ENCODE measurements at regions not wholly inside any gene's neighbourhood (a gene's known extent, or its start where the extent isn't known, plus 50 kb on each side); places are given as distances from the start of the nearest gene placed in this dataset.

GRCh38 chr17:53390575-53390974 is 432.2 kb upstream of the KIF2B start:
- DNase-seq, result no peak
- H3K4me2 ChIP-seq (ENCODE audit: low read length, poor library complexity, severe bottlenecking), result no peak overlapping the region
- H3K9ac ChIP-seq (ENCODE audit: low read length), result no peak overlapping the region
- no peak overlapping the region for H3K23ac ChIP-seq (ENCODE audit: low read length in 2 of 2)
- H3K9me3 ChIP-seq (ENCODE audit: control insufficient read depth, low read length), result peaks cover 4% of the 10 kb centered on the region
- no peak overlapping the region for H2BK12ac ChIP-seq (ENCODE audit: low read length in 2 of 2)
- H2AK5ac ChIP-seq (ENCODE audit: low read length, severe bottlenecking), result no peak overlapping the region
- H3K14ac ChIP-seq (ENCODE audit: low read length in 2 of 2), result no peak overlapping the region
- no peak overlapping the region for H3K4ac ChIP-seq (ENCODE audit: low read depth in 1 of 2, low read length in 2 of 2)
- H3K4me3 ChIP-seq (ENCODE audit: insufficient read depth in 1 of 2, low read depth in 1 of 2, low read length in 2 of 2), result no peak overlapping the region
- no peaks in the 10 kb centered on the region for H3K4me1 ChIP-seq (ENCODE audit: control insufficient read depth, insufficient read depth, low read depth, low read length)
- no peak overlapping the region for H4K91ac ChIP-seq (ENCODE audit: low read length)
- H2BK120ac ChIP-seq (ENCODE audit: low read depth, low read length), result no peak overlapping the region
- H3K36me3 ChIP-seq (ENCODE audit: control insufficient read depth in 1 of 2, insufficient read depth in 2 of 2, low read depth in 1 of 2, low read length in 2 of 2), result no peaks in the 10 kb centered on the region
- no peak overlapping the region for H2BK15ac ChIP-seq (ENCODE audit: low read depth, poor library complexity, severe bottlenecking)
- 10% methylated on average over 1 of the region's 2 CpGs for WGBS
- H4K8ac ChIP-seq (ENCODE audit: low read length), result no peak overlapping the region
- no peak overlapping the region for H2BK5ac ChIP-seq (ENCODE audit: low read depth, low read length, poor library complexity, severe bottlenecking)
- no peak overlapping the region for H3K18ac ChIP-seq (ENCODE audit: low read depth in 1 of 2, low read length in 2 of 2)
- no peaks in the 10 kb centered on the region for H3K79me1 ChIP-seq (replicated peaks; ENCODE audit: low read length, poor library complexity, severe bottlenecking)
- H2AFZ ChIP-seq (ENCODE audit: low read depth, low read length), result no peak overlapping the region
- no peaks in the 10 kb centered on the region for H3K27me3 ChIP-seq (ENCODE audit: control insufficient read depth in 1 of 2, insufficient read depth in 1 of 2, low read length in 2 of 2)
- no peak overlapping the region for H3K27ac ChIP-seq (ENCODE audit: low read length, poor library complexity, severe bottlenecking)

GRCh38 chr17:53387745-53388144 is 435.0 kb upstream of the KIF2B start:
- H2BK12ac ChIP-seq (ENCODE audit: low read length in 2 of 2), result no peak overlapping the region
- no CpG with 5 or more reads among the region's 3 CpGs for WGBS

GRCh38 chr17:53353919-53354351 is 468.8 kb upstream of the KIF2B start:
- Histone ChIP-seq H3K9ac (ENCODE audit: low read length) (no peak overlapping the region), H2BK5ac (ENCODE audit: low read depth, low read length, poor library complexity, severe bottlenecking) (no peak overlapping the region), H3K23ac (ENCODE audit: low read length in 2 of 2) (no peak overlapping the region), H3K27me3 (ENCODE audit: control insufficient read depth in 1 of 2, insufficient read depth in 1 of 2, low read length in 2 of 2) (no peaks in the 10 kb centered on the region), H2AFZ (ENCODE audit: low read depth, low read length) (no peak overlapping the region), H2BK120ac (ENCODE audit: low read depth, low read length) (no peak overlapping the region), H3K4ac (ENCODE audit: low read depth in 1 of 2, low read length in 2 of 2) (no peak overlapping the region), H3K18ac (ENCODE audit: low read depth in 1 of 2, low read length in 2 of 2) (no peak overlapping the region), H2BK15ac (ENCODE audit: low read depth, poor library complexity, severe bottlenecking) (no peak overlapping the region), H3K4me2 (ENCODE audit: low read length, poor library complexity, severe bottlenecking) (no peak overlapping the region), H3K4me1 (ENCODE audit: control insufficient read depth, insufficient read depth, low read depth, low read length) (no peaks in the 10 kb centered on the region), H3K9me3 (ENCODE audit: control insufficient read depth, low read length) (peaks cover 17% of the 10 kb centered on the region), H4K91ac (ENCODE audit: low read length) (no peak overlapping the region), H2BK12ac (ENCODE audit: low read length in 2 of 2) (no peak overlapping the region), H3K14ac (ENCODE audit: low read length in 2 of 2) (no peak overlapping the region), H3K79me1 (replicated peaks; ENCODE audit: low read length, poor library complexity, severe bottlenecking) (no peaks in the 10 kb centered on the region), H4K8ac (ENCODE audit: low read length) (no peak overlapping the region), H3K4me3 (ENCODE audit: insufficient read depth in 1 of 2, low read depth in 1 of 2, low read length in 2 of 2) (no peak overlapping the region), H3K36me3 (ENCODE audit: control insufficient read depth in 1 of 2, insufficient read depth in 2 of 2, low read depth in 1 of 2, low read length in 2 of 2) (no peaks in the 10 kb centered on the region), H2AK5ac (ENCODE audit: low read length, severe bottlenecking) (no peak overlapping the region), H3K27ac (ENCODE audit: low read length, poor library complexity, severe bottlenecking) (no peak overlapping the region)
- DNase-seq, result no peak
- 71% methylated on average over 3 of the region's 3 CpGs for WGBS

More at GRCh38 chr17:53387745-53388144, 435.0 kb upstream of the KIF2B start:
- Histone ChIP-seq H3K27me3 (ENCODE audit: control insufficient read depth in 1 of 2, insufficient read depth in 1 of 2, low read length in 2 of 2) (no peaks in the 10 kb centered on the region), H2BK5ac (ENCODE audit: low read depth, low read length, poor library complexity, severe bottlenecking) (no peak overlapping the region), H3K4me2 (ENCODE audit: low read length, poor library complexity, severe bottlenecking) (no peak overlapping the region), H2AK5ac (ENCODE audit: low read length, severe bottlenecking) (no peak overlapping the region), H3K4me3 (ENCODE audit: insufficient read depth in 1 of 2, low read depth in 1 of 2, low read length in 2 of 2) (no peak overlapping the region), H3K79me1 (replicated peaks; ENCODE audit: low read length, poor library complexity, severe bottlenecking) (no peaks in the 10 kb centered on the region), H3K4ac (ENCODE audit: low read depth in 1 of 2, low read length in 2 of 2) (no peak overlapping the region), H3K27ac (ENCODE audit: low read length, poor library complexity, severe bottlenecking) (no peak overlapping the region), H3K14ac (ENCODE audit: low read length in 2 of 2) (no peak overlapping the region), H3K23ac (ENCODE audit: low read length in 2 of 2) (no peak overlapping the region), H3K36me3 (ENCODE audit: control insufficient read depth in 1 of 2, insufficient read depth in 2 of 2, low read depth in 1 of 2, low read length in 2 of 2) (no peaks in the 10 kb centered on the region), H3K4me1 (ENCODE audit: control insufficient read depth, insufficient read depth, low read depth, low read length) (no peaks in the 10 kb centered on the region), H2BK15ac (ENCODE audit: low read depth, poor library complexity, severe bottlenecking) (no peak overlapping the region), H2BK120ac (ENCODE audit: low read depth, low read length) (no peak overlapping the region), H3K18ac (ENCODE audit: low read depth in 1 of 2, low read length in 2 of 2) (no peak overlapping the region), H4K91ac (ENCODE audit: low read length) (no peak overlapping the region), H3K9me3 (ENCODE audit: control insufficient read depth, low read length) (no peaks in the 10 kb centered on the region), H4K8ac (ENCODE audit: low read length) (no peak overlapping the region), H2AFZ (ENCODE audit: low read depth, low read length) (no peak overlapping the region), H3K9ac (ENCODE audit: low read length) (no peak overlapping the region)
- no peak for DNase-seq

GRCh38 chr17:53344778-53345177 is 477.9 kb upstream of the KIF2B start:
- no peaks in the 10 kb centered on the region for H3K27me3 ChIP-seq (ENCODE audit: control insufficient read depth in 1 of 2, insufficient read depth in 1 of 2, low read length in 2 of 2)
- DNase-seq, result no peak
- H3K27ac ChIP-seq (ENCODE audit: low read length, poor library complexity, severe bottlenecking), result no peak overlapping the region
- H3K9ac ChIP-seq (ENCODE audit: low read length), result no peak overlapping the region
- no peak overlapping the region for H2AK5ac ChIP-seq (ENCODE audit: low read length, severe bottlenecking)
- no peak overlapping the region for H3K18ac ChIP-seq (ENCODE audit: low read depth in 1 of 2, low read length in 2 of 2)
- H2BK15ac ChIP-seq (ENCODE audit: low read depth, poor library complexity, severe bottlenecking), result no peak overlapping the region
- no peak overlapping the region for H2BK12ac ChIP-seq (ENCODE audit: low read length in 2 of 2)
- H3K4ac ChIP-seq (ENCODE audit: low read depth in 1 of 2, low read length in 2 of 2), result no peak overlapping the region
- WGBS, result no CpG with 5 or more reads among the region's 1 CpG
- H3K9me3 ChIP-seq (ENCODE audit: control insufficient read depth, low read length), result peaks cover 10% of the 10 kb centered on the region
- no peak overlapping the region for H2BK120ac ChIP-seq (ENCODE audit: low read depth, low read length)
- no peak overlapping the region for H3K4me2 ChIP-seq (ENCODE audit: low read length, poor library complexity, severe bottlenecking)
- no peaks in the 10 kb centered on the region for H3K36me3 ChIP-seq (ENCODE audit: control insufficient read depth in 1 of 2, insufficient read depth in 2 of 2, low read depth in 1 of 2, low read length in 2 of 2)
- no peak overlapping the region for H2AFZ ChIP-seq (ENCODE audit: low read depth, low read length)
- no peak overlapping the region for H4K91ac ChIP-seq (ENCODE audit: low read length)
- no peaks in the 10 kb centered on the region for H3K4me1 ChIP-seq (ENCODE audit: control insufficient read depth, insufficient read depth, low read depth, low read length)
- H3K23ac ChIP-seq (ENCODE audit: low read length in 2 of 2), result no peak overlapping the region
- no peak overlapping the region for H2BK5ac ChIP-seq (ENCODE audit: low read depth, low read length, poor library complexity, severe bottlenecking)
- H3K79me1 ChIP-seq (replicated peaks; ENCODE audit: low read length, poor library complexity, severe bottlenecking), result no peaks in the 10 kb centered on the region
- H3K14ac ChIP-seq (ENCODE audit: low read length in 2 of 2), result no peak overlapping the region
- H4K8ac ChIP-seq (ENCODE audit: low read length), result no peak overlapping the region
- no peak overlapping the region for H3K4me3 ChIP-seq (ENCODE audit: insufficient read depth in 1 of 2, low read depth in 1 of 2, low read length in 2 of 2)

Measured in mesenchymal stem cell (in vitro differentiated cells and primary cell).